CD4-positive, alpha-beta T cell treated with Interferon alpha-2 for 1 hour (primary cell): ENCODE measurements at regions not wholly inside any gene's neighbourhood (a gene's known extent, or its start where the extent isn't known, plus 50 kb on each side); places are given as distances from the start of the nearest gene placed in this dataset.
"Not testable (repeated sequence)": the region's sequence is repeated elsewhere in the genome, so short reads cannot be mapped to it uniquely, and the experiment has no call there.

ENCODE experiments used
- DNase-seq, 2 donors: peaks; one replicate each; pipeline ENCODE4 v3.0.0-alpha.2; 2020 to 2022

GRCh38 chr4:54843106-54843505, 185.3 kb downstream of the KIT start:
- DNase-seq = no peak

GRCh38 chr4:54842656-54843055, 184.9 kb downstream of the KIT start:
- DNase-seq = no peak

- no peak for DNase-seq
These were observed 184.5 kb downstream of the KIT start for GRCh38 chr4:54842226-54842625.

GRCh38 chr4:54840992-54841768, 183.4 kb downstream of the KIT start:
- DNase-seq = no peak

GRCh38 chr4:54840430-54840829, 182.7 kb downstream of the KIT start:
- peak in 1 of 2 donors; percentile 2 for DNase-seq

GRCh38 chr4:54838301-54838700, 180.5 kb downstream of the KIT start:
- no peak for DNase-seq

- no peak for DNase-seq
These were observed 179.9 kb downstream of the KIT start for GRCh38 chr4:54837576-54838140.

GRCh38 chr4:54828361-54828760, 170.6 kb downstream of the KIT start:
- not testable (repeated sequence) for DNase-seq

- no peak for DNase-seq
These were observed 165.9 kb downstream of the KIT start for GRCh38 chr4:54823616-54824015.

GRCh38 chr4:54819034-54819433, 161.3 kb downstream of the KIT start:
- DNase-seq = no peak

- DNase-seq = no peak
These were observed 160.7 kb downstream of the KIT start for GRCh38 chr4:54818481-54818880.

- no peak for DNase-seq
These were observed 155.9 kb downstream of the KIT start for GRCh38 chr4:54813674-54814073.

GRCh38 chr4:54806351-54806750, 148.6 kb downstream of the KIT start:
- no peak for DNase-seq

GRCh38 chr4:54802336-54802735, 144.6 kb downstream of the KIT start:
- DNase-seq = no peak

GRCh38 chr4:54800831-54801530, 143.2 kb downstream of the KIT start:
- DNase-seq = peak in 1 of 2 donors; percentile 9

- no peak for DNase-seq
These were observed 136.8 kb downstream of the KIT start for GRCh38 chr4:54794579-54794978.

GRCh38 chr4:54793856-54794422, 136.2 kb downstream of the KIT start:
- no peak for DNase-seq
